ENCODE measurements at regions not wholly inside any gene's neighbourhood (a gene's known extent, or its start where the extent isn't known, plus 50 kb on each side); places are given as distances from the start of the nearest gene placed in this dataset.

GRCh38 chr15:98452238-98452637 is 196.1 kb upstream of the IGF1R start:
- Histone ChIP-seq H3K4me1 (ENCODE audit: insufficient read depth, low read length, severe bottlenecking) (no peaks in the 10 kb centered on the region), H3K27ac (ENCODE audit: low read depth, low read length, poor library complexity, severe bottlenecking) (no peak overlapping the region), H3F3A (ENCODE audit: insufficient read depth, low read length) (no peaks in the 10 kb centered on the region), H3K4me2 (ENCODE audit: low read length) (no peak overlapping the region), H4K20me1 (ENCODE audit: insufficient read depth, low read length) (no peaks in the 10 kb centered on the region), H3K9ac (ENCODE audit: low read length) (no peak overlapping the region), H3K36me3 (ENCODE audit: insufficient read depth, low read length) (no peaks in the 10 kb centered on the region), H2AFZ (ENCODE audit: low read length) (no peak overlapping the region), H3K27me3 (ENCODE audit: insufficient read depth, low read length) (no peaks in the 10 kb centered on the region; the same call in 1 of the 2 replicates), H3K79me2 (ENCODE audit: insufficient read depth, low read length) (no peaks in the 10 kb centered on the region), H3K9me2 (ENCODE audit: low read depth, low read length) (no peaks in the 10 kb centered on the region), H3K4me3 (ENCODE audit: low read depth, low read length, poor library complexity, severe bottlenecking) (no peak overlapping the region), H3K9me3 (ENCODE audit: low read length) (no peaks in the 10 kb centered on the region)
- TF ChIP-seq EZH2 (IDR thresholded peaks at IDR 0.05; ENCODE audit: borderline replicate concordance, low read length), result no peak
- no peak for TF ChIP-seq CTCF (IDR thresholded peaks at IDR 0.05; ENCODE audit: low read length)

- Histone ChIP-seq H3K4me2 (ENCODE audit: low read length) (no peak overlapping the region), H3K36me3 (ENCODE audit: insufficient read depth, low read length) (no peaks in the 10 kb centered on the region), H3K4me1 (ENCODE audit: insufficient read depth, low read length, severe bottlenecking) (no peaks in the 10 kb centered on the region), H3K9ac (ENCODE audit: low read length) (no peak overlapping the region), H3K27ac (ENCODE audit: low read depth, low read length, poor library complexity, severe bottlenecking) (no peak overlapping the region), H3F3A (ENCODE audit: insufficient read depth, low read length) (no peaks in the 10 kb centered on the region), H3K27me3 (ENCODE audit: insufficient read depth, low read length) (no peaks in the 10 kb centered on the region), H3K79me2 (ENCODE audit: insufficient read depth, low read length) (no peaks in the 10 kb centered on the region), H3K9me2 (ENCODE audit: low read depth, low read length) (no peaks in the 10 kb centered on the region), H4K20me1 (ENCODE audit: insufficient read depth, low read length) (no peaks in the 10 kb centered on the region), H2AFZ (ENCODE audit: low read length) (no peak overlapping the region), H3K9me3 (ENCODE audit: low read length) (no peaks in the 10 kb centered on the region), H3K4me3 (ENCODE audit: low read depth, low read length, poor library complexity, severe bottlenecking) (no peak overlapping the region)
- TF ChIP-seq EZH2 (IDR thresholded peaks at IDR 0.05; ENCODE audit: borderline replicate concordance, low read length) (no peak), CTCF (IDR thresholded peaks at IDR 0.05; ENCODE audit: low read length) (no peak)
These were observed 192.4 kb upstream of the IGF1R start for GRCh38 chr15:98455904-98456303.

- Histone ChIP-seq H3K4me2 (ENCODE audit: low read length) (no peak overlapping the region), H3K27ac (ENCODE audit: low read depth, low read length, poor library complexity, severe bottlenecking) (no peak overlapping the region), H3K9ac (ENCODE audit: low read length) (no peak overlapping the region), H3F3A (ENCODE audit: insufficient read depth, low read length) (no peaks in the 10 kb centered on the region), H3K9me2 (ENCODE audit: low read depth, low read length) (no peaks in the 10 kb centered on the region), H2AFZ (ENCODE audit: low read length) (no peak overlapping the region), H3K27me3 (ENCODE audit: insufficient read depth, low read length) (no peaks in the 10 kb centered on the region), H3K36me3 (ENCODE audit: insufficient read depth, low read length) (no peaks in the 10 kb centered on the region), H3K4me3 (ENCODE audit: low read depth, low read length, poor library complexity, severe bottlenecking) (no peak overlapping the region), H3K9me3 (ENCODE audit: low read length) (0 out of 2 replicates have a peak, but pooled peaks cover 6% of the 10 kb centered on the region), H4K20me1 (ENCODE audit: insufficient read depth, low read length) (no peaks in the 10 kb centered on the region), H3K79me2 (ENCODE audit: insufficient read depth, low read length) (no peaks in the 10 kb centered on the region), H3K4me1 (ENCODE audit: insufficient read depth, low read length, severe bottlenecking) (no peaks in the 10 kb centered on the region)
- no peak for TF ChIP-seq CTCF (IDR thresholded peaks at IDR 0.05; ENCODE audit: low read length)
- no peak for TF ChIP-seq EZH2 (IDR thresholded peaks at IDR 0.05; ENCODE audit: borderline replicate concordance, low read length)
These were observed 171.8 kb upstream of the IGF1R start for GRCh38 chr15:98476559-98476958.
